GM06990 (cell line): ENCODE measurements at regions not wholly inside any gene's neighbourhood (a gene's known extent, or its start where the extent isn't known, plus 50 kb on each side); places are given as distances from the start of the nearest gene placed in this dataset.

ENCODE experiments used
- DNase-seq: peaks from one replicate; pipeline ENCODE4 v3.0.0-alpha.2; 2011; ENCODE audit not compliant: insufficient read length; ENCODE audit errors: extremely low read depth
- H3K27me3 ChIP-seq: replicated peaks from 2 replicates; pipeline ENCODE4 v1.6.0; 2011; ENCODE audit warnings: low read length; ENCODE audit not compliant: control insufficient read depth, insufficient read depth
- H3K36me3 ChIP-seq: 2 replicates; pipeline ENCODE4 v1.5.1; 2011; ENCODE audit warnings: low read length; ENCODE audit not compliant: control insufficient read depth, insufficient read depth
- H3K4me3 ChIP-seq: replicated peaks from 2 replicates; pipeline ENCODE4 v1.5.1; 2011; ENCODE audit warnings: low read depth, mild to moderate bottlenecking, control low read depth, low read length
- TF ChIP-seq, protein P1 (sequence below): IDR thresholded peaks from 2 replicates; pipeline ENCODE4 v1.5.1; 2011; ENCODE audit warnings: low read length, control low read depth, mild to moderate bottlenecking, inconsistent platforms; ENCODE audit not compliant: insufficient read depth, poor library complexity, severe bottlenecking

DNA sequence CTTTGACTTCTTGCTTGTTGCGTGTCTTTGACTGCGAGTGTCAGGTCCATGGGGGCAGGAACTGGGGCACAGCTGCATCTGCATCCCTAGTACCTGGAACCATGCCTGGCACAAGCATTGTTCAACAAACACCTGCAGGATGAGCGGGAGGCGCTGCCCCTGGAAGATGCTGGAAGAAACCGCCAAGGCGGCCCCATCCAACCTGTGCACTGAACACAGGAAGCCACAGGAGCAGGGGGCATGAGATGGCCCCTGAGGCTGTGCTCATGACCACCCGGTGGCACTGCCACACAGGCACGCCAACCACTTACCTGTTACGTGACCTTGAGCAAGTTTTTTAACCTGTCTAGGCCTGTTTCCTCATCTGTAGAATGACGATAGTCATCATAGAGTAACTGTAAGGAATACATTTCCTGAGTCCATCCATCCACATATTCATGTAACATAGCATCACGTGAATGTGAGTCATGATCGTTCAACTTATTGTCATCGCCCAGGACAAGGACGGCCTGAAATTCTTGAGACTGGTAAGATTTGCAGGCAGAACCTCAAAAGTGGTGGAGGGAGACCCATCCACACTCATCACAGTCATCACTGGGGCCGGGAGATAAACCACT is 374.2 kb downstream of the PREX1 start:
- no peak for DNase-seq
- H3K27me3 ChIP-seq, result no peaks in the 10 kb centered on the region; the same call in 1 of the 2 replicates
- TF ChIP-seq, protein P1, sequence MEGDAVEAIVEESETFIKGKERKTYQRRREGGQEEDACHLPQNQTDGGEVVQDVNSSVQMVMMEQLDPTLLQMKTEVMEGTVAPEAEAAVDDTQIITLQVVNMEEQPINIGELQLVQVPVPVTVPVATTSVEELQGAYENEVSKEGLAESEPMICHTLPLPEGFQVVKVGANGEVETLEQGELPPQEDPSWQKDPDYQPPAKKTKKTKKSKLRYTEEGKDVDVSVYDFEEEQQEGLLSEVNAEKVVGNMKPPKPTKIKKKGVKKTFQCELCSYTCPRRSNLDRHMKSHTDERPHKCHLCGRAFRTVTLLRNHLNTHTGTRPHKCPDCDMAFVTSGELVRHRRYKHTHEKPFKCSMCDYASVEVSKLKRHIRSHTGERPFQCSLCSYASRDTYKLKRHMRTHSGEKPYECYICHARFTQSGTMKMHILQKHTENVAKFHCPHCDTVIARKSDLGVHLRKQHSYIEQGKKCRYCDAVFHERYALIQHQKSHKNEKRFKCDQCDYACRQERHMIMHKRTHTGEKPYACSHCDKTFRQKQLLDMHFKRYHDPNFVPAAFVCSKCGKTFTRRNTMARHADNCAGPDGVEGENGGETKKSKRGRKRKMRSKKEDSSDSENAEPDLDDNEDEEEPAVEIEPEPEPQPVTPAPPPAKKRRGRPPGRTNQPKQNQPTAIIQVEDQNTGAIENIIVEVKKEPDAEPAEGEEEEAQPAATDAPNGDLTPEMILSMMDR, result no peak
- no peaks in the 10 kb centered on the region for H3K36me3 ChIP-seq
- H3K4me3 ChIP-seq, result no peak overlapping the region

DNA sequence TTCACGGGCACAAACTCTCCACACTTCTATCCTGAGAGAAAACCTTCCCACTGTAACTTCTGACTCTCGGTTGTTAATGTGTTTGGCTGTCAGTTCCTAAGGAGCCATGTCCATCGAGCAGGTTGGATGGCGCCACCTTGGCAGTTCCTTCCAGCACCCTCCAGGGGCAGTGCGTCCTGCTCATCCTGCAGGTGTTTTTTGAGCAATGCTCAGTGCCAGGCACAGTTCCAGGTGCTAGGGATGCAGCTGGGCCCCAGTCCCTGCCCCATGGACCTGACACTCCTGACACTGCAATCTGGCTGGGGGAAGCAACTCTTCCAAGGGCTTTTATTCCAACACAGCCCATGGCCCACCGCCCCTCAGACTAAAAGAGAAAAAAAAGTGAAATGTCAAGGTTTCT is 376.4 kb downstream of the PREX1 start:
- TF ChIP-seq, protein P1, result peak; percentile 3
- no peaks in the 10 kb centered on the region; the same call in 1 of the 2 replicates for H3K27me3 ChIP-seq
- no peak for DNase-seq

DNA sequence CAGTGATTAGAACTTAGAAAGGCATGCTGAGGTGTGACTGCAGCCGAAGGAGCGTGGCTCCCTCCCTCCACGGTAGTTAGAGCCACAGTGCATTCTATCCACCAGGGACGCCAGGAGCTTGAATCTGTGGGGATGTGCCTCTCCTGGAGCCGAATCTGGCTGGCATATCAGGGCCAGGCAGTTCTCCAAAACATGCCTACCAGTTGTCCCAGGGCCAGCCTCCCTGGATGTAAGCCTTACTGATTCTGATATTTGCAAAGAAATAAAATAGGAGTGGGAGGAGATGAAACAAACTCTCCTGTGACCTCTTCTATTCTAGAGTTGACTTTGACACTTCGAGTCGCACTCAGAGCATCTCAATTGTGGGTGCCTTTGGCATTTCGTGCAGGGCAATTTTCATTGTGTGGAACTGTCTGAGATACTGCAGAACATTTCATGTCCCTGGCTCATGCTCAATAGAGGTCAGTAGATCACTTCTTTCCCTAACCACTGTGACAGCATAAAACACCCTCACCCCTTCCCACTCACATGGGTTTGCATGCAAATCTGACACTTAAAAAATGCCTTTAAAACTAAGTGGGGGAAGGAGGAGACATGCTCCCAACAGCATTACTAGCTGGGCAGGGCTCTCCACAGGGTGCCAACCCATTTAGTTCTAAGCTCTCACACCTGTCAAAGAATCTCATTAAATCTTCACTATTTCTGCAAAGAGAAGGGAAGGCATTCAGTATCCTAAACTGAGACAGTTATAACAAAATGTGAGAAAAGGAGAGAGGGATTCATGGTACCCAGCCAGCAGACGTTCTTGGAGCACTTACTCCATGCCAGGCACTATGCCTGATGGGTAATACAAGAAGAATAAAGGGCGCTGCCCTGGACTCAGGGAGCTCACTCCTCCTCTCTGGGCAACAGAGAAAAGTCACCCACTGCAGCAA is 378.9 kb downstream of the PREX1 start:
- TF ChIP-seq, protein P1, result peak; percentile 6
- Histone ChIP-seq H3K4me3 (no peak overlapping the region), H3K27me3 (no peaks in the 10 kb centered on the region; the same call in 1 of the 2 replicates), H3K36me3 (no peaks in the 10 kb centered on the region)
- DNase-seq, result no peak

More for the DNA sequence above, 376.4 kb downstream of the PREX1 start:
- Histone ChIP-seq H3K4me3 (no peak overlapping the region), H3K36me3 (no peaks in the 10 kb centered on the region)

DNA sequence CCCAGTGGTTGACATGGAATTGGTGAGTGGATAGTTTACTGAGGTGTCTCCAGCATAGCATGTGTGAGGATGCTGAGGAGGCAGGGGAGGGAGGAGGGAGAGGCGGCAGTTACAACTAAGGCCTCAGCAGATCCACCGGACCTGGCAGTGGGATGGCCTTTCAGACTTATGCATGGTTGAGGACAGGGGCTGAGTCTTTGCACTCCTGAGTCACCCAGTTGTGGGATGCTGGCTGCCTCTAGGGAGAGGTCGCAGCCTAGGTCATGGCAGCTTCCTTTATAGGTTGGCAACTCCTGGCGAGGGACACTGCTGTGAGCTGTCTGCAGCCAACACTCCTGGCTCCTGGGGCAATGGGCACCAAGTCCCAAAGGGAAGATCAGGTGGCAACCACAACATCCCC is 380.3 kb downstream of the PREX1 start:
- no peaks in the 10 kb centered on the region for H3K36me3 ChIP-seq

DNA sequence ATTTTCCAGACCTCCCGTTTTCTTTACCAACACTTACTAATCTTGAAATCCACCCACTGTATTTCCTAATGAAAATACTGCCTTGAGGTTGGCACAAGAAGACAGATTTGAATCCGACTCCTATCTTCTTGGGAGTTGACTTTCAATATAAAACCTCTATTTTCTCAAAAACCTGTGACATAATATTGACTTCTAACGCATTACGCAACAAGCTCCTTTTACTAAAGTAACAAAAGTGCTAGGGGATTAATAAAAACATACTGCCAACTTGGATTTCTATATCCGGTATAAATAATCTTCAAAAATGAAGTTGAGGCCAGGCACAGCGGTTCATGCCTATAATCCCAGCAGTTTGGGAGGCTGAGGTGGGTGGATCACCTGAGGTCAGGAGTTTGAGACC is 382.0 kb downstream of the PREX1 start:
- TF ChIP-seq, protein P1, result no peak
- H3K4me3 ChIP-seq, result no peak overlapping the region
- DNase-seq, result no peak
- H3K36me3 ChIP-seq, result no peaks in the 10 kb centered on the region
- no peaks in the 10 kb centered on the region for H3K27me3 ChIP-seq

More for the DNA sequence above, 380.3 kb downstream of the PREX1 start:
- Histone ChIP-seq H3K27me3 (no peaks in the 10 kb centered on the region; the same call in 1 of the 2 replicates), H3K4me3 (no peak overlapping the region)
- TF ChIP-seq, protein P1, result no peak
- DNase-seq, result no peak
